H1 (cell line): ENCODE measurements at regions not wholly inside any gene's neighbourhood (a gene's known extent, or its start where the extent isn't known, plus 50 kb on each side); places are given as distances from the start of the nearest gene placed in this dataset.

Source experiments
- CTCF ChIA-PET: fragments of 300-600 bp; sonication (Branson Sonifier 250); formaldehyde crosslinking; loops from one replicate; lab custom pipeline; 2021; ENCODE audit not compliant: partially characterized antibody; lab: Charles Lee
- POLR2A ChIA-PET: fragments of 300-600 bp; sonication (Branson Sonifier 250); formaldehyde crosslinking; loops from one replicate; lab custom pipeline; 2021; ENCODE audit warnings: inconsistent platforms; ENCODE audit not compliant: partially characterized antibody; lab: Charles Lee
- DNase-seq, 2 experiments: peaks; one replicate each; pipeline versions ENCODE4 v3.0.0 to v3.0.0-alpha.2; 2010 to 2022; ENCODE audit warnings: low spot score in 2 of 2, low read depth in 1 of 2, mixed read lengths in 1 of 2
- FAIRE-seq: peaks from 2 replicates; lab custom pipeline; 2011; peaks lifted over from hg19 to GRCh38; lab: Jason Lieb, UNC
- H2AFZ ChIP-seq: 2 replicates; pipeline ENCODE4 v1.8.1; 2012; ENCODE audit warnings: low read length, inconsistent platforms
- H2AK5ac ChIP-seq: 2 replicates; pipeline ENCODE4 v1.6.1; 2013; ENCODE audit warnings: low read depth, low read length
- H2BK120ac ChIP-seq: replicated peaks from 2 replicates; pipeline ENCODE3; 2013; ENCODE audit warnings: low read depth, low read length, inconsistent platforms
- H2BK12ac ChIP-seq: 2 replicates; pipeline ENCODE4 v1.6.1; 2013; ENCODE audit warnings: low read depth, low read length
- H2BK15ac ChIP-seq: 2 replicates; pipeline ENCODE4 v1.6.1; 2013; ENCODE audit warnings: low read length
- H2BK20ac ChIP-seq: 2 replicates; pipeline ENCODE4 v1.6.1; 2013; ENCODE audit warnings: low read length
- H2BK5ac ChIP-seq: 2 replicates; pipeline ENCODE4 v1.6.1; 2013; ENCODE audit warnings: low read depth, low read length
- H3K14ac ChIP-seq: 2 replicates; pipeline ENCODE4 v1.6.1; 2013; ENCODE audit warnings: inconsistent platforms; ENCODE audit not compliant: insufficient read length
- H3K18ac ChIP-seq: 2 replicates; pipeline ENCODE4 v1.6.1; 2013; ENCODE audit warnings: low read length; ENCODE audit errors: extremely low read depth
- H3K23ac ChIP-seq: 2 replicates; pipeline ENCODE4 v1.6.1; 2013; ENCODE audit warnings: inconsistent platforms; ENCODE audit not compliant: insufficient read length
- H3K23me2 ChIP-seq: 2 replicates; pipeline ENCODE4 v1.6.1; 2013; ENCODE audit warnings: low read depth, low read length
- H3K27ac ChIP-seq: 2 replicates; pipeline ENCODE4 v1.6.1; 2011; ENCODE audit warnings: low read depth, low read length, inconsistent platforms
- H3K27me3 ChIP-seq, 4 experiments: replicated peaks in 1 of 4; 1 replicate in 1 of 4; 2 replicates in 3 of 4; pipeline versions ENCODE4 v1.6.1 to v1.8.1; 2011 to 2013; ENCODE audit warnings: low read length in 3 of 4, mild to moderate bottlenecking in 3 of 4, inconsistent platforms in 2 of 4, mixed read lengths in 2 of 4, moderate library complexity in 1 of 4; ENCODE audit not compliant: control insufficient read depth in 3 of 4, insufficient read depth in 3 of 4; ENCODE audit errors: extremely low read depth in 1 of 4
- H3K36me3 ChIP-seq, 4 experiments: 2 replicates each; pipeline versions ENCODE4 v1.6.1 to v1.8.1; 2011 to 2013; ENCODE audit warnings: mild to moderate bottlenecking in 4 of 4, low read length in 3 of 4, moderate library complexity in 2 of 4, control low read depth in 1 of 4, inconsistent platforms in 1 of 4; ENCODE audit not compliant: insufficient read depth in 4 of 4, control insufficient read depth in 2 of 4
- H3K4ac ChIP-seq: replicated peaks from 2 replicates; pipeline ENCODE3; 2013; ENCODE audit warnings: low read length, low read depth, mixed read lengths, inconsistent platforms; ENCODE audit not compliant: insufficient read length
- H3K4me1 ChIP-seq, 4 experiments: replicated peaks in 1 of 4; 1 replicate in 1 of 4; 2 replicates in 3 of 4; pipeline versions ENCODE4 v1.6.1 to v1.8.1; 2011 to 2013; ENCODE audit warnings: low read length in 3 of 4, inconsistent platforms in 2 of 4, mixed read lengths in 1 of 4; ENCODE audit not compliant: insufficient read depth in 4 of 4, control insufficient read depth in 3 of 4
- H3K4me2 ChIP-seq, 2 experiments: 2 replicates each; pipeline versions ENCODE4 v1.6.1 to v1.8.1; 2011 to 2013; ENCODE audit warnings: low read depth in 2 of 2, low read length in 2 of 2, control low read depth in 1 of 2, inconsistent platforms in 1 of 2, mild to moderate bottlenecking in 1 of 2; ENCODE audit not compliant: insufficient read depth in 1 of 2
- H3K4me3 ChIP-seq, 4 experiments: fragments of 200-600, 300-600 bp in 1 of 4; sonication (generic), shearing (Covaris generic), sonication (Bioruptor Twin) in 1 of 4; 2 replicates each; pipeline versions ENCODE4 v1.5.1 to v1.8.1; 2011 to 2016; ENCODE audit warnings: low read length in 4 of 4, low read depth in 3 of 4, control low read depth in 2 of 4, inconsistent platforms in 2 of 4, mild to moderate bottlenecking in 2 of 4, mixed read lengths in 1 of 4, moderate library complexity in 1 of 4; ENCODE audit not compliant: insufficient read depth in 2 of 4; ENCODE audit errors: extremely low read depth in 1 of 4
- H3K56ac ChIP-seq: replicated peaks from 2 replicates; pipeline ENCODE3; 2013; ENCODE audit warnings: low read depth, mild to moderate bottlenecking, mixed read lengths, low read length, inconsistent platforms; ENCODE audit not compliant: insufficient read length
- H3K79me1 ChIP-seq: 2 replicates; pipeline ENCODE4 v1.6.1; 2013; ENCODE audit warnings: low read depth, low read length, control low read depth
- H3K79me2 ChIP-seq, 2 experiments: 2 replicates each; pipeline versions ENCODE4 v1.6.1 to v1.8.1; 2012 to 2013; ENCODE audit warnings: low read length in 2 of 2, mild to moderate bottlenecking in 2 of 2, inconsistent platforms in 1 of 2; ENCODE audit not compliant: insufficient read depth in 2 of 2, control insufficient read depth in 1 of 2
- H3K9ac ChIP-seq, 4 experiments: replicated peaks in 1 of 4; 1 replicate in 1 of 4; 2 replicates in 3 of 4; pipeline versions ENCODE4 v1.6.1 to v1.8.1; 2011 to 2013; ENCODE audit warnings: low read depth in 3 of 4, low read length in 3 of 4, control low read depth in 2 of 4, mild to moderate bottlenecking in 2 of 4, moderate library complexity in 2 of 4, inconsistent platforms in 1 of 4; ENCODE audit errors: extremely low read depth in 1 of 4
- H3K9me3 ChIP-seq, 2 experiments: 2 replicates each; pipeline versions ENCODE4 v1.6.1 to v1.8.1; 2012 to 2013; ENCODE audit warnings: mild to moderate bottlenecking in 2 of 2, moderate library complexity in 2 of 2, control low read depth in 1 of 2, inconsistent platforms in 1 of 2, low read depth in 1 of 2, low read length in 1 of 2, mixed read lengths in 1 of 2; ENCODE audit not compliant: insufficient read depth in 2 of 2
- H4K20me1 ChIP-seq, 2 experiments: replicated peaks in 1 of 2; 2 replicates each; pipeline versions ENCODE3 to v1.8.1; 2011 to 2013; ENCODE audit warnings: inconsistent platforms in 2 of 2, low read length in 2 of 2, mild to moderate bottlenecking in 1 of 2; ENCODE audit not compliant: insufficient read depth in 2 of 2, control insufficient read depth in 1 of 2
- H4K5ac ChIP-seq: 2 replicates; pipeline ENCODE4 v1.6.1; 2013; ENCODE audit warnings: low read length, low read depth, mixed read lengths, inconsistent platforms; ENCODE audit not compliant: insufficient read length
- H4K8ac ChIP-seq: 2 replicates; pipeline ENCODE4 v1.8.0; 2013; ENCODE audit warnings: mild to moderate bottlenecking, moderate library complexity, low read length, inconsistent platforms; ENCODE audit not compliant: insufficient read depth; ENCODE audit errors: extremely low read depth
- H4K91ac ChIP-seq: replicated peaks from 2 replicates; pipeline ENCODE3; 2013; ENCODE audit warnings: low read length, mixed read lengths, inconsistent platforms; ENCODE audit not compliant: insufficient read length
- BRCA1 ChIP-seq: IDR thresholded peaks from 2 replicates; pipeline ENCODE4 v1.6.1; 2012; ENCODE audit warnings: low read depth, low read length, improper control_type of control experiment
- GABPA ChIP-seq: IDR thresholded peaks from 2 replicates; pipeline ENCODE4 v1.6.1; 2011; ENCODE audit warnings: mild to moderate bottlenecking, low read length, moderate library complexity, borderline replicate concordance; ENCODE audit not compliant: insufficient read depth
- JUN ChIP-seq: IDR thresholded peaks from 2 replicates; pipeline ENCODE4 v1.6.1; 2011; ENCODE audit warnings: low read depth, mild to moderate bottlenecking, improper control_type of control experiment, low read length
- KDM5A ChIP-seq: fragments of 200-600 bp; IDR thresholded peaks from 2 replicates; pipeline ENCODE4 v1.7.1; 2012; ENCODE audit warnings: mild to moderate bottlenecking, low read length, inconsistent platforms, mixed read lengths
- POLR2AphosphoS5 ChIP-seq: IDR thresholded peaks from 2 replicates; pipeline ENCODE4 v1.6.1; 2011; ENCODE audit warnings: low read depth, low read length
- POU5F1 ChIP-seq: IDR thresholded peaks from 2 replicates; pipeline ENCODE4 v1.6.1; 2011; ENCODE audit warnings: low read depth, mild to moderate bottlenecking, low read length, moderate library complexity
- RNF2 ChIP-seq: fragments of 200-900, 300-1000 bp; sonication (generic); IDR thresholded peaks from 2 replicates; pipeline ENCODE4 v1.7.1; 2016; ENCODE audit warnings: borderline replicate concordance, low read depth, mild to moderate bottlenecking, antibody characterized with exemption, low read length; ENCODE audit not compliant: poor library complexity, severe bottlenecking; ENCODE audit errors: missing control alignments
- SIX5 ChIP-seq: IDR thresholded peaks from 2 replicates; pipeline ENCODE4 v1.6.1; 2011; ENCODE audit warnings: mild to moderate bottlenecking, low read depth, low read length
- SUZ12 ChIP-seq: fragments of 200-600 bp; sonication (generic); IDR thresholded peaks from 2 replicates; pipeline ENCODE4 v1.6.1; 2012; ENCODE audit warnings: mild to moderate bottlenecking, inconsistent platforms, low read length, moderate library complexity, mixed read lengths
- TCF12 ChIP-seq: IDR thresholded peaks from 2 replicates; pipeline ENCODE4 v1.6.1; 2011; ENCODE audit warnings: low read depth, mild to moderate bottlenecking, low read length
- USF2 ChIP-seq: IDR thresholded peaks from 2 replicates; pipeline ENCODE4 v1.6.1; 2011; ENCODE audit warnings: low read length, improper control_type of control experiment
- WGBS, 2 experiments: shearing (Covaris generic) in 1 of 2; methylation state at CpG; one replicate each; pipeline versions ENCODE4 v1.1.6 to v1.1.7; 2013 to 2015; ENCODE audit warnings: low lambda C conversion rate in 2 of 2, mixed read lengths in 2 of 2, inconsistent platforms in 1 of 2, low coverage in 1 of 2, missing lambda C conversion rate in 1 of 2; ENCODE audit not compliant: insufficient replicate concordance in 2 of 2, insufficient coverage in 1 of 2, insufficient read length in 1 of 2; ENCODE audit errors: extremely low coverage in 1 of 2, missing lambda C conversion rate in 1 of 2; 5-methylcytosine and 5-hydroxymethylcytosine counted together

DNA sequence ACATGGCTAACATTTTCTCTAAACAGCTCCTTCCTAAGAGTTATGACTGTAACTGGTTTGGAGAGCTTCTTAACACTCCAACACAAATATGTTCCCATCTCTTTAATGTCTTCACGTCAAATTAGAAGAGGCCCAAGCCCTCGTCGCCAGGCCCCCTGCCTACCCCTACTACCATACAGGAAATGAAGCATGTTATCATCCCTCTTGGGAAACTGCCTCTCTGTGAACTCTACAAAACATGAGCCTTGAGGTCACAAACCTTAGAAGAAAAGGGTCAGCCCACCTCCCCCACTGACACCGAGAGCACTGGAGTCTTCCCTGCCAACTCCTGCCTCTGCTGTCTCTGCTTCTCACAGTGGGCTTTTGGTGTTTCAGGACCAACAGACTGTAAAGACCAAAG is 243.1 kb upstream of the STT3B start:
- TF ChIP-seq GABPA (no peak), KDM5A (no peak), TCF12 (no peak), SUZ12 (no peak), USF2 (no peak), JUN (no peak), RNF2 (no peak), POLR2AphosphoS5 (no peak), POU5F1 (no peak), SIX5 (no peak), BRCA1 (no peak)
- TF ChIP-seq, all 59 proteins: peak for 0
- H3K27ac ChIP-seq, result no peak overlapping the region
- no peaks in the 10 kb centered on the region for H3K23me2 ChIP-seq
- no peak overlapping the region for H3K56ac ChIP-seq
- no peaks in the 10 kb centered on the region for H3K27me3 ChIP-seq
- no peaks in the 10 kb centered on the region for H3K79me2 ChIP-seq
- H2BK5ac ChIP-seq, result no peak overlapping the region
- WGBS, 2 experiments, result 94% methylated on average over 4 of the region's 4 CpGs; no CpG with 5 or more reads in 1 of the 2 experiments
- H4K5ac ChIP-seq, result no peak overlapping the region
- H2BK15ac ChIP-seq, result no peak overlapping the region
- no peaks in the 10 kb centered on the region for H3K79me1 ChIP-seq
- no peaks in the 10 kb centered on the region for H3K9me3 ChIP-seq
- H4K20me1 ChIP-seq, result no peaks in the 10 kb centered on the region
- no peak for DNase-seq
- ChIA-PET POLR2A (no interaction called here), CTCF (interaction anchor here (1.3 kb wide), 1 partner anchor 15 kb away, joined by 3 read pairs; no protein-coding TSS in a partner anchor)
- H3K4ac ChIP-seq, result no peak overlapping the region
- no peak overlapping the region for H3K4me2 ChIP-seq
- no peak overlapping the region for H2AFZ ChIP-seq
- H3K4me3 ChIP-seq, result no peak overlapping the region
- no peak overlapping the region for H4K91ac ChIP-seq
- no peak overlapping the region for H4K8ac ChIP-seq
- H2BK12ac ChIP-seq, result no peak overlapping the region
- H3K14ac ChIP-seq, result no peak overlapping the region
- peaks cover 0 to 4% (median 1%) of the 10 kb centered on the region in 4 experiments; a peak in 2 of 7 replicates for H3K4me1 ChIP-seq
- H2BK20ac ChIP-seq, result no peak overlapping the region
- H2AK5ac ChIP-seq, result no peak overlapping the region
- H2BK120ac ChIP-seq, result no peak overlapping the region
- no peak overlapping the region for H3K23ac ChIP-seq
- no peak for FAIRE-seq
- H3K36me3 ChIP-seq, result no peaks in the 10 kb centered on the region
- no peak overlapping the region for H3K18ac ChIP-seq
- no peak overlapping the region for H3K9ac ChIP-seq
